Parathyroid adenoma (tissue), 2 donors: ENCODE measurements at regions not wholly inside any gene's neighbourhood (a gene's known extent, or its start where the extent isn't known, plus 50 kb on each side); places are given as distances from the start of the nearest gene placed in this dataset.

ENCODE experiments used
- H2AFZ ChIP-seq: fragments of 300-600 bp; sonication (generic); one replicate; pipeline ENCODE4 v1.7.0; 2017; ENCODE audit warnings: antibody characterized with exemption, mild to moderate bottlenecking
- H3K27ac ChIP-seq: fragments of 300-600 bp; sonication (generic); one replicate; pipeline ENCODE4 v1.7.0; 2017
- H3K27me3 ChIP-seq: fragments of 300-600 bp; sonication (generic); one replicate; pipeline ENCODE4 v1.7.0; 2017; ENCODE audit warnings: low read length; ENCODE audit not compliant: control insufficient read depth, insufficient read depth
- H3K36me3 ChIP-seq: fragments of 300-600 bp; sonication (generic); one replicate; pipeline ENCODE4 v1.7.0; 2017; ENCODE audit warnings: low read length; ENCODE audit not compliant: control insufficient read depth, insufficient read depth
- H3K4me1 ChIP-seq: fragments of 300-600 bp; sonication (generic); one replicate; pipeline ENCODE4 v1.7.0; 2017; ENCODE audit warnings: control low read depth
- H3K4me2 ChIP-seq: fragments of 300-600 bp; sonication (generic); one replicate; pipeline ENCODE4 v1.7.0; 2017; ENCODE audit warnings: low read length
- H3K4me3 ChIP-seq: fragments of 300-600 bp; sonication (generic); one replicate; pipeline ENCODE4 v1.7.0; 2017; ENCODE audit warnings: low read depth, low read length
- H3K79me2 ChIP-seq: fragments of 300-600 bp; sonication (generic); one replicate; pipeline ENCODE4 v1.7.0; 2017; ENCODE audit warnings: control low read depth
- H3K9ac ChIP-seq: fragments of 300-600 bp; sonication (generic); one replicate; pipeline ENCODE4 v1.7.0; 2017; ENCODE audit warnings: mild to moderate bottlenecking
- H3K9me3 ChIP-seq: fragments of 300-600 bp; sonication (generic); one replicate; pipeline ENCODE4 v1.7.0; 2017; ENCODE audit warnings: low read length; ENCODE audit not compliant: control insufficient read depth
- CTCF ChIP-seq: fragments of 300-600 bp; sonication (generic); IDR thresholded peaks from one replicate; pipeline ENCODE4 v1.7.0; 2017; ENCODE audit warnings: antibody characterized with exemption, mild to moderate bottlenecking
- donor health status: primary hyperparathyroidism.

- no peak for TF ChIP-seq CTCF
- H3K4me3 ChIP-seq: no peak overlapping the region
- H3K36me3 ChIP-seq: no peaks in the 10 kb centered on the region
- no peaks in the 10 kb centered on the region for H3K27me3 ChIP-seq
- peaks cover 2% of the 10 kb centered on the region for H3K9me3 ChIP-seq
- no peak overlapping the region for H3K4me2 ChIP-seq
- H3K9ac ChIP-seq: no peak overlapping the region
- no peaks in the 10 kb centered on the region for H3K4me1 ChIP-seq
- no peak overlapping the region for H3K27ac ChIP-seq
- H3K79me2 ChIP-seq: no peaks in the 10 kb centered on the region
- H2AFZ ChIP-seq: no peak overlapping the region
Observed at GRCh38 chr1:30475201-30475600, 248.2 kb downstream of the MATN1 start.

GRCh38 chr1:30474818-30475200 is 248.6 kb downstream of the MATN1 start:
- Histone ChIP-seq H3K9ac (no peak overlapping the region), H3K4me3 (no peak overlapping the region), H3K27me3 (no peaks in the 10 kb centered on the region), H2AFZ (no peak overlapping the region), H3K4me1 (no peaks in the 10 kb centered on the region), H3K79me2 (no peaks in the 10 kb centered on the region), H3K36me3 (no peaks in the 10 kb centered on the region), H3K27ac (no peak overlapping the region), H3K4me2 (no peak overlapping the region), H3K9me3 (no peaks in the 10 kb centered on the region)
- TF ChIP-seq CTCF: no peak

GRCh38 chr1:30473922-30474817 is 249.2 kb downstream of the MATN1 start:
- H3K27me3 ChIP-seq: no peaks in the 10 kb centered on the region
- H3K27ac ChIP-seq: no peak overlapping the region
- no peaks in the 10 kb centered on the region for H3K9me3 ChIP-seq
- H3K4me3 ChIP-seq: no peak overlapping the region
- no peak for TF ChIP-seq CTCF
- no peaks in the 10 kb centered on the region for H3K79me2 ChIP-seq
- H3K9ac ChIP-seq: no peak overlapping the region
- H3K36me3 ChIP-seq: no peaks in the 10 kb centered on the region
- H2AFZ ChIP-seq: no peak overlapping the region
- no peaks in the 10 kb centered on the region for H3K4me1 ChIP-seq
- H3K4me2 ChIP-seq: no peak overlapping the region

- Histone ChIP-seq H3K79me2 (no peaks in the 10 kb centered on the region), H3K9me3 (no peaks in the 10 kb centered on the region), H3K4me3 (no peak overlapping the region), H3K36me3 (no peaks in the 10 kb centered on the region), H2AFZ (no peak overlapping the region), H3K4me2 (no peak overlapping the region), H3K4me1 (no peaks in the 10 kb centered on the region), H3K27me3 (no peaks in the 10 kb centered on the region), H3K9ac (no peak overlapping the region), H3K27ac (no peak overlapping the region)
- TF ChIP-seq CTCF: no peak
Observed at GRCh38 chr1:30472526-30472925, 250.9 kb downstream of the MATN1 start.

- TF ChIP-seq CTCF: no peak
- H3K27me3 ChIP-seq: no peaks in the 10 kb centered on the region
- H3K79me2 ChIP-seq: no peaks in the 10 kb centered on the region
- H3K27ac ChIP-seq: no peak overlapping the region
- H3K9me3 ChIP-seq: no peaks in the 10 kb centered on the region
- no peak overlapping the region for H3K9ac ChIP-seq
- H2AFZ ChIP-seq: no peak overlapping the region
- H3K36me3 ChIP-seq: no peaks in the 10 kb centered on the region
- H3K4me1 ChIP-seq: no peaks in the 10 kb centered on the region
- H3K4me3 ChIP-seq: no peak overlapping the region
- H3K4me2 ChIP-seq: no peak overlapping the region
Observed at GRCh38 chr1:30472009-30472408, 251.4 kb downstream of the MATN1 start.
